A549 (cell line): ENCODE measurements at regions not wholly inside any gene's neighbourhood (a gene's known extent, or its start where the extent isn't known, plus 50 kb on each side); places are given as distances from the start of the nearest gene placed in this dataset.

Experiments used
- ATAC-seq, 2 experiments: fragments of 200-7000 bp in 1 of 2; fragments of >200 bp in 1 of 2; cut with Nextera tagmentation in 1 of 2; cut with Tn5 transposase in 1 of 2; 3 replicates each; pipeline versions ENCODE4 v1.8.0 to v1.9.1; 2018 to 2020; ENCODE audit warnings: mild to moderate bottlenecking in 1 of 2, moderate library complexity in 1 of 2
- CTCF ChIA-PET: fragments of 300-600 bp; sonication (Branson Sonifier 250); formaldehyde crosslinking; extraction: SDS; loops from one replicate; lab custom pipeline; 2021; ENCODE audit warnings: antibody characterized with exemption, inconsistent platforms; lab: Yijun Ruan, JAX
- POLR2A ChIA-PET: fragments of 350-600 bp; formaldehyde crosslinking; extraction: SDS; loops from one replicate; lab custom pipeline; 2021; ENCODE audit warnings: antibody characterized with exemption, inconsistent platforms; lab: Yijun Ruan, JAX
- DNase-seq, 2 experiments: peaks; one replicate each; pipeline versions ENCODE4 v3.0.0 to v3.0.0-alpha.2; 2011 to 2016; ENCODE audit warnings: low read depth in 1 of 2, low spot score in 1 of 2
- FAIRE-seq: peaks from 2 replicates; lab custom pipeline; 2011; peaks lifted over from hg19 to GRCh38; lab: Jason Lieb, UNC
- H3K27ac ChIP-seq, 2 experiments: fragments of >200 bp; sonication (Bioruptor Twin); formaldehyde crosslinking; 3 replicates each; pipeline ENCODE4 v1.5.1; 2016 to 2017
- H3K4me1 ChIP-seq: fragments of >200 bp; sonication (Bioruptor Twin); formaldehyde crosslinking; 3 replicates; pipeline ENCODE4 v1.6.1; 2016
- H3K4me2 ChIP-seq: fragments of >200 bp; sonication (Bioruptor Twin); formaldehyde crosslinking; 3 replicates; pipeline ENCODE4 v1.6.1; 2016
- H3K4me3 ChIP-seq: fragments of >200 bp; sonication (Bioruptor Twin); formaldehyde crosslinking; 3 replicates; pipeline ENCODE4 v1.5.1; 2016
- H3K9me3 ChIP-seq: fragments of >200 bp; sonication (Bioruptor Twin); formaldehyde crosslinking; 3 replicates; pipeline ENCODE4 v1.6.1; 2016
- CBX2 ChIP-seq: fragments of 200-600 bp; sonication (generic); IDR thresholded peaks from 2 replicates; pipeline ENCODE4 v1.6.1; 2016; ENCODE audit warnings: low read depth, mild to moderate bottlenecking, borderline replicate concordance
- CBX8 ChIP-seq: fragments of 200-600 bp; sonication (generic); IDR thresholded peaks from 2 replicates; pipeline ENCODE4 v1.6.1; 2016
- CEBPB ChIP-seq, 2 experiments: fragments of >200 bp in 1 of 2; sonication (Bioruptor Twin) in 1 of 2; formaldehyde crosslinking in 1 of 2; IDR thresholded peaks; 2 replicates each; pipeline ENCODE4 v1.6.1; 2012 to 2016
- CHD2 ChIP-seq: fragments of 150-350 bp; IDR thresholded peaks from 2 replicates; pipeline ENCODE4 v1.6.1; 2014; ENCODE audit warnings: low read length; ENCODE audit not compliant: partially characterized antibody
- CHD4 ChIP-seq: fragments of 200-600 bp; sonication (generic); IDR thresholded peaks from 2 replicates; pipeline ENCODE4 v1.6.1; 2016; ENCODE audit warnings: antibody characterized with exemption, mild to moderate bottlenecking, borderline replicate concordance
- EHF ChIP-seq: fragments of 250-450 bp; sonication (Bioruptor Pico); IDR thresholded peaks from 2 replicates; pipeline ENCODE4 v1.5.0; 2020; ENCODE audit warnings: mild to moderate bottlenecking
- EHMT2 ChIP-seq: fragments of 200-600 bp; sonication (generic); IDR thresholded peaks from 2 replicates; pipeline ENCODE4 v1.6.1; 2016; ENCODE audit warnings: antibody characterized with exemption, low read depth, mild to moderate bottlenecking, moderate library complexity
- FOSB ChIP-seq: fragments of 250-450 bp; sonication (Bioruptor Pico); IDR thresholded peaks from 2 replicates; pipeline ENCODE4 v1.5.0; 2020; ENCODE audit warnings: mild to moderate bottlenecking, moderate library complexity
- FOSL2 ChIP-seq, 2 experiments: fragments of 450-650 bp in 1 of 2; fragments of >200 bp in 1 of 2; sonication (Bioruptor Twin) in 1 of 2; formaldehyde crosslinking; IDR thresholded peaks; 2 replicates each; pipeline versions ENCODE4 v1.5.0 to v1.6.1; 2016 to 2020; ENCODE audit warnings: mild to moderate bottlenecking in 1 of 2, moderate library complexity in 1 of 2
- FOXS1 ChIP-seq: fragments of 250-450 bp; sonication (Bioruptor Pico); IDR thresholded peaks from 2 replicates; pipeline ENCODE4 v1.5.0; 2020; ENCODE audit warnings: mild to moderate bottlenecking, moderate library complexity
- HDAC2 ChIP-seq: fragments of 200-600 bp; sonication (generic); IDR thresholded peaks from 2 replicates; pipeline ENCODE4 v1.6.1; 2016
- HOXA7 ChIP-seq: fragments of 250-450 bp; sonication (Bioruptor Pico); IDR thresholded peaks from 2 replicates; pipeline ENCODE4 v1.5.0; 2020; ENCODE audit warnings: mild to moderate bottlenecking, moderate library complexity
- KDM1A ChIP-seq: fragments of 200-600 bp; sonication (generic); IDR thresholded peaks from 2 replicates; pipeline ENCODE4 v1.6.1; 2016; ENCODE audit warnings: low read depth, mild to moderate bottlenecking
- KDM5A ChIP-seq: fragments of 200-600 bp; sonication (generic); IDR thresholded peaks from 2 replicates; pipeline ENCODE4 v1.6.1; 2016; ENCODE audit warnings: antibody characterized with exemption, mild to moderate bottlenecking
- MAZ ChIP-seq: fragments of 150-350 bp; IDR thresholded peaks from 2 replicates; pipeline ENCODE4 v1.6.1; 2014; ENCODE audit warnings: antibody characterized with exemption, low read depth, low read length, borderline replicate concordance
- MYC ChIP-seq: IDR thresholded peaks from 2 replicates; pipeline ENCODE4 v1.6.1; 2012; ENCODE audit warnings: mild to moderate bottlenecking, inconsistent platforms, low read length, improper control_type of control experiment, borderline replicate concordance
- NFE2L2 ChIP-seq: fragments of 150-350 bp; conservative IDR thresholded peaks from 2 replicates; pipeline ENCODE4 v1.6.1; 2014; ENCODE audit warnings: low read length
- NPAS2 ChIP-seq: fragments of 250-450 bp; sonication (Bioruptor Pico); IDR thresholded peaks from 2 replicates; pipeline ENCODE4 v1.8.0; 2022; ENCODE audit warnings: mild to moderate bottlenecking, moderate library complexity, borderline replicate concordance
- NR3C1 ChIP-seq: fragments of >200 bp; sonication (Bioruptor Twin); formaldehyde crosslinking; IDR thresholded peaks from 3 replicates; pipeline ENCODE4 v1.6.1; 2017
- POLR2A ChIP-seq: IDR thresholded peaks from 2 replicates; pipeline ENCODE4 v1.6.1; 2012; ENCODE audit warnings: mild to moderate bottlenecking, low read length
- RAD21 ChIP-seq, 2 experiments: fragments of >200 bp in 1 of 2; sonication (Bioruptor Twin) in 1 of 2; formaldehyde crosslinking in 1 of 2; IDR thresholded peaks in 1 of 2; conservative IDR thresholded peaks in 1 of 2; 2 replicates in 1 of 2; 3 replicates in 1 of 2; pipeline ENCODE4 v1.6.1; 2012 to 2018; ENCODE audit warnings: inconsistent platforms in 1 of 2
- RARB ChIP-seq: fragments of 250-450 bp; sonication (Bioruptor Pico); IDR thresholded peaks from 2 replicates; pipeline ENCODE4 v1.8.0; 2021; ENCODE audit warnings: mild to moderate bottlenecking, moderate library complexity
- RNF2 ChIP-seq: fragments of 200-600 bp; sonication (generic); IDR thresholded peaks from 2 replicates; pipeline ENCODE4 v1.6.1; 2016; ENCODE audit warnings: low read depth, mild to moderate bottlenecking, antibody characterized with exemption, moderate library complexity, borderline replicate concordance
- SMC3 ChIP-seq: fragments of >200 bp; sonication (Bioruptor Twin); formaldehyde crosslinking; IDR thresholded peaks from 3 replicates; pipeline ENCODE4 v1.6.1; 2018; ENCODE audit warnings: inconsistent platforms
- TFCP2L1 ChIP-seq: fragments of 250-450 bp; sonication (Bioruptor Pico); IDR thresholded peaks from 2 replicates; pipeline ENCODE4 v1.5.0; 2021; ENCODE audit warnings: mild to moderate bottlenecking
- ZC3H11A ChIP-seq: fragments of 450-650 bp; IDR thresholded peaks from 2 replicates; pipeline ENCODE4 v1.6.1; 2014; ENCODE audit warnings: antibody characterized with exemption, mild to moderate bottlenecking
- ZFP36 ChIP-seq: fragments of 450-650 bp; IDR thresholded peaks from 2 replicates; pipeline ENCODE4 v1.6.1; 2014; ENCODE audit warnings: borderline replicate concordance; ENCODE audit not compliant: partially characterized antibody
- ZSCAN20 ChIP-seq: fragments of 250-450 bp; sonication (Bioruptor Pico); IDR thresholded peaks from 2 replicates; pipeline ENCODE4 v1.8.0; 2022; ENCODE audit warnings: mild to moderate bottlenecking, moderate library complexity
- WGBS: methylation state at CpG from one replicate; pipeline ENCODE4 v1.1.6; 2017; ENCODE audit errors: missing lambda C conversion rate; 5-methylcytosine and 5-hydroxymethylcytosine counted together
- TF ChIP-seq, protein P1 (sequence below): fragments of 250-450 bp; sonication (Bioruptor Pico); IDR thresholded peaks from 2 replicates; pipeline ENCODE4 v1.5.0; 2020; ENCODE audit warnings: low read depth, mild to moderate bottlenecking, moderate library complexity
- TF ChIP-seq, protein P2 (sequence below): fragments of 250-450 bp; sonication (Bioruptor Pico); IDR thresholded peaks from 2 replicates; pipeline ENCODE4 v1.5.0; 2021; ENCODE audit warnings: mild to moderate bottlenecking, moderate library complexity, borderline replicate concordance
- TF ChIP-seq, protein P3 (sequence below): fragments of >200 bp; sonication (Bioruptor Twin); formaldehyde crosslinking; IDR thresholded peaks from 2 replicates; pipeline ENCODE4 v1.6.1; 2016
- TF ChIP-seq, protein P4 (sequence below): IDR thresholded peaks from 2 replicates; pipeline ENCODE4 v1.6.1; 2012; ENCODE audit warnings: low read depth, borderline replicate concordance

DNA sequence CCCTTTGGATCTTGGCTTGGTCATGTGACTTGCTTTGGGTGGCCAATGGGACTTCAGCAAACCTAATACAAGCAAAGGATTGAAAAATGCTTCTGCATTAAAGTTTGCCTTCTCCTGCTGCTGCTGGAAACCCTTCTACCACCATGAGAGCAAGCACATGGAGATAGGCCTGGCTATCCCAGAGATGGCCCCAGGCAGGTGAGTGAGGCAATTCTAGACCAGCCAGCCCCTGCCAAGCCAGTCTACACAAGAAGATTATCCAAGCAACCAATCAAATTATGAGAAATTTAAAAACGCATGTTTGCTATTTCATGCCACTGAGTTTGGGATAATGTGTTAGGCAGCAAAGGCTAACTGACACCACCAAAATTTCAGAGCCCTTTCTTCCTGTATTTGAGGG is 274.3 kb downstream of the TFAP2C start (continued):
- TF ChIP-seq MAZ, result no peak
- no peak for TF ChIP-seq ZSCAN20
- TF ChIP-seq, all 56 proteins: peak for 0

DNA sequence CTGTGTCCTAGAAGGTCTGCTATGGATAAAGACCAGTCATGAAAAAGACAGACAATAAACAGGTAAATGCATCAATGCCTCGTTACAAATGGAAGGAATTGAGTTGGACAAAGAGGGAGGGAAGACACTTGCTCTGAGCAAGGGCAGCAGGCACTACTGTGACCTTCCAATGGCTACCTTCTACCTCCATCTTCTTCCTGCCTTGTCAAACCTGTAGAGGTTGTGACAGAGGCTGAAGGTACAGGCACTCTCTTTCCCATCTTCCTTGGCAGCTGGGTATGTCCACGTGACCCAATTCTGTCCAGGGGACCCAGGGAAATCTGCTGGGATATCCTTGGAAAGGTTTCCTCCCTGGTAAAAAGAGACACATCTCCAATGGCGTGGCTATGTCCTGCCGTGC is 274.8 kb downstream of the TFAP2C start:
- TF ChIP-seq ZC3H11A (no peak), FOXS1 (CRISPR knock-in tag) (no peak), KDM1A (no peak), NPAS2 (CRISPR knock-in tag) (no peak), ZFP36 (no peak), RAD21 (conservative IDR thresholded peaks at IDR 0.05 in 1 of 2, IDR thresholded peaks at IDR 0.05 in 1 of 2) (no peak), CBX8 (no peak), TFCP2L1 (no peak), RARB (CRISPR knock-in tag) (no peak), MAZ (no peak), NR3C1 (no peak), ZSCAN20 (no peak), KDM5A (no peak), FOSL2 (IDR thresholded peaks at IDR 0.05) (no peak), FOSL2 (CRISPR knock-in tag; IDR thresholded peaks at IDR 0.05) (no peak)
- TF ChIP-seq, protein P1, sequence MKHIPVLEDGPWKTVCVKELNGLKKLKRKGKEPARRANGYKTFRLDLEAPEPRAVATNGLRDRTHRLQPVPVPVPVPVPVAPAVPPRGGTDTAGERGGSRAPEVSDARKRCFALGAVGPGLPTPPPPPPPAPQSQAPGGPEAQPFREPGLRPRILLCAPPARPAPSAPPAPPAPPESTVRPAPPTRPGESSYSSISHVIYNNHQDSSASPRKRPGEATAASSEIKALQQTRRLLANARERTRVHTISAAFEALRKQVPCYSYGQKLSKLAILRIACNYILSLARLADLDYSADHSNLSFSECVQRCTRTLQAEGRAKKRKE (CRISPR knock-in tag), result no peak
- TF ChIP-seq, protein P2, sequence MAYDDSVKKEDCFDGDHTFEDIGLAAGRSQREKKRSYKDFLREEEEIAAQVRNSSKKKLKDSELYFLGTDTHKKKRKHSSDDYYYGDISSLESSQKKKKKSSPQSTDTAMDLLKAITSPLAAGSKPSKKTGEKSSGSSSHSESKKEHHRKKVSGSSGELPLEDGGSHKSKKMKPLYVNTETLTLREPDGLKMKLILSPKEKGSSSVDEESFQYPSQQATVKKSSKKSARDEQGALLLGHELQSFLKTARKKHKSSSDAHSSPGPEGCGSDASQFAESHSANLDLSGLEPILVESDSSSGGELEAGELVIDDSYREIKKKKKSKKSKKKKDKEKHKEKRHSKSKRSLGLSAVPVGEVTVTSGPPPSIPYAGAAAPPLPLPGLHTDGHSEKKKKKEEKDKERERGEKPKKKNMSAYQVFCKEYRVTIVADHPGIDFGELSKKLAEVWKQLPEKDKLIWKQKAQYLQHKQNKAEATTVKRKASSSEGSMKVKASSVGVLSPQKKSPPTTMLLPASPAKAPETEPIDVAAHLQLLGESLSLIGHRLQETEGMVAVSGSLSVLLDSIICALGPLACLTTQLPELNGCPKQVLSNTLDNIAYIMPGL (CRISPR knock-in tag), result no peak
- POLR2A ChIA-PET, result no interaction called here
- DNase-seq (no peak), ATAC-seq (no peak), FAIRE-seq (no peak)
- CTCF ChIA-PET, result no interaction called here
- WGBS, result 45% methylated on average over 4 of the region's 4 CpGs
- peaks cover 4% of the 10 kb centered on the region; the same call in 1 of the 3 replicates for H3K9me3 ChIP-seq
- H3K4me3 ChIP-seq, result no peak overlapping the region
- no peaks in the 10 kb centered on the region for H3K4me1 ChIP-seq
- H3K27ac ChIP-seq, result no peak overlapping the region
- no peak overlapping the region for H3K4me2 ChIP-seq

DNA sequence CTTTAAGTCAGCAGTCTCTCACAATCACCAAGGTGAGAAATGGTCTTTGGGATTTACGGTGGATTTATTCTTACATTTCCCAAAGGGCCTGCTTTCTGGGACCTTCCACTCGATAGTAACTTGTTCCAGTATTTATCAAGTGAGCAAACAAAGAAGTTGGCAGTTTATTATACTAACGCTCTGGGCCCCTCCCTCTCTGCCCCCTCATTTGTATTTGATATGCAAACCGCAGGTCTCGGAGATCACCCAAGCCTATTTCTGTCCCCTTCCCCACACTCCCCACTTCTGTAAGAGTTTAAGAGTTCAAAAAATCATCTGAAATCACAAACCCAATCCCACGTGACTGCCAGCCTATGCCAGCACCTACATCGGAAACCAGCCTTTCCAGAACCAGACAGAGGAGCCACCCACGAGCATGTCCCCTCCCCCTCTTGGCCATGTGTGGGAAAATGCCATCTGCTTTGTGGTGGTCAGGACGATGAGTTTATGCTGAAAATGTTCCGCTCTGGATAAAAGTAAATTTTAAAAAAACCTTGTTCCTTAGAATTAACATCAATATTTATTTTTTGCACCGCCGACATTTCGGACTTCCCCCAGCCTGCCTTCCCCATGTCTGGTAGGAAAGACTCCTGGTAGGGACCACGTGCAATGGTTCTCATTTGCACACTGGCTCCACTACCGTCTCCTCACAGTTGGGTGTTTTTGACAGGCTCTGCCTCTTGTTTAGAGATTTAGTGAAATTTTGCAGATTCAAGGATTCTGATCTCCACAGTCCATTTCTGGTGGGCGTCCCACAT is 281.0 kb downstream of the TFAP2C start:
- WGBS, result 81% methylated on average over 16 of the region's 16 CpGs
- Histone ChIP-seq H3K27ac (no peak overlapping the region), H3K4me2 (no peak overlapping the region), H3K4me3 (no peak overlapping the region), H3K4me1 (no peaks in the 10 kb centered on the region), H3K9me3 (no peaks in the 10 kb centered on the region)
- FAIRE-seq (no peak), ATAC-seq (no peak), DNase-seq (no peak)
- POLR2A ChIA-PET, result no interaction called here
- CTCF ChIA-PET, result no interaction called here
- TF ChIP-seq FOSB (CRISPR knock-in tag) (no peak), HOXA7 (CRISPR knock-in tag) (no peak), RNF2 (no peak), EHF (no peak), CBX2 (no peak), EHMT2 (no peak), CHD2 (no peak), CHD4 (no peak), POLR2A (no peak), HDAC2 (no peak), SMC3 (no peak), CEBPB (IDR thresholded peaks at IDR 0.05) (no peak), TFCP2L1 (no peak), NPAS2 (CRISPR knock-in tag) (no peak), MYC (no peak), NFE2L2 (no peak)
- TF ChIP-seq, protein P3, sequence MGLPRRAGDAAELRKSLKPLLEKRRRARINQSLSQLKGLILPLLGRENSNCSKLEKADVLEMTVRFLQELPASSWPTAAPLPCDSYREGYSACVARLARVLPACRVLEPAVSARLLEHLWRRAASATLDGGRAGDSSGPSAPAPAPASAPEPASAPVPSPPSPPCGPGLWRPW, result no peak
- TF ChIP-seq, protein P4, sequence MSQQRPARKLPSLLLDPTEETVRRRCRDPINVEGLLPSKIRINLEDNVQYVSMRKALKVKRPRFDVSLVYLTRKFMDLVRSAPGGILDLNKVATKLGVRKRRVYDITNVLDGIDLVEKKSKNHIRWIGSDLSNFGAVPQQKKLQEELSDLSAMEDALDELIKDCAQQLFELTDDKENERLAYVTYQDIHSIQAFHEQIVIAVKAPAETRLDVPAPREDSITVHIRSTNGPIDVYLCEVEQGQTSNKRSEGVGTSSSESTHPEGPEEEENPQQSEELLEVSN, result no peak
- TF ChIP-seq, protein P2 (CRISPR knock-in tag), result no peak
